ENCODE measurements at regions not wholly inside any gene's neighbourhood (a gene's known extent, or its start where the extent isn't known, plus 50 kb on each side); places are given as distances from the start of the nearest gene placed in this dataset.

DNA sequence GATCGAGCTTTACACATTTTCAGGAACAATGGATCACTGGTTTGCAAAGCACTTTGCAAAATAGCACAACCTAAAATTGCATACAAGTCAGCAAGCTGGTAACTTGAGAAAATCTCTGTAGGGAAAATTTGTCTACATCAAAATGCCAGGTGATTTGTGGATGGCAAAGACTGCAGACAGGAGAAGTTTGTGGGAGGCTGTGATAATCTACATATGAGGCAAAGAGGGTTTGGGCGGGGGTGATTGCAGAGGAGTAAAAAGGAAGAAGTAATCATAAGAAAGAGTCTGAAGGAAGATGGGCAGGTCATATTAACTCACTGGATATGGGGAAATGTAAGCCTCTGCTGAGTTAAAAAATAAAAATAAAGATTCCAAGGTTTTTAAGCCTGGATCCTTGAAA is 166.3 kb upstream of the STXBP5 start:
- in situ Hi-C loops (cut with HindIII; ENCODE audit: extremely low pct_ligation_motif_present, low pct_unique_long_range_greater_than_20kb): no loop called here
- Histone ChIP-seq H3K9ac (ENCODE audit: insufficient read depth, low read depth, low read length) (no peak overlapping the region), H2AFZ (ENCODE audit: low read length) (no peak overlapping the region), H3K36me3 (replicated peaks in 1 of 2; ENCODE audit: control insufficient read depth in 1 of 2, insufficient read depth in 2 of 2, low read length in 2 of 2) (no peaks in the 10 kb centered on the region), H3K9me3 (ENCODE audit: low read length) (0 out of 2 replicates have a peak, but pooled peaks cover 2% of the 10 kb centered on the region), H3K4me3 (replicated peaks in 1 of 3; ENCODE audit: insufficient read depth in 1 of 3, low read depth in 2 of 3, low read length in 3 of 3) (no peak overlapping the region), H3K4me1 (ENCODE audit: insufficient read depth, low read length) (no peaks in the 10 kb centered on the region), H4K20me1 (ENCODE audit: insufficient read depth, low read length) (no peaks in the 10 kb centered on the region), H3K4me2 (ENCODE audit: low read depth, low read length) (no peak overlapping the region), H3K79me2 (ENCODE audit: insufficient read depth, low read length) (no peaks in the 10 kb centered on the region), H3K27me3 (ENCODE audit: control insufficient read depth in 1 of 2, insufficient read depth in 2 of 2, low read length in 2 of 2) (no peaks in the 10 kb centered on the region; a peak in 2 of 5 replicates), H3K27ac (ENCODE audit: extremely low read length, insufficient read depth, low read length) (no peak overlapping the region)
- BruUV-seq (replicated peaks): no TSS peak
- ATAC-seq (no peak), DNase-seq (ENCODE audit: low spot score) (no peak), FAIRE-seq (no peak)
- ChIA-PET POLR2A (no interaction called here), CTCF (ENCODE audit: low intra/inter-chr PET ratio, low total read pairs) (no interaction called here)
- intact Hi-C loops (cut with micrococcal nuclease; ENCODE audit: unreplicated experiment): no loop called here
- 0% methylated on average over 2 of the region's 2 CpGs for WGBS (ENCODE audit: low lambda C conversion rate)
- TF ChIP-seq, protein P1, sequence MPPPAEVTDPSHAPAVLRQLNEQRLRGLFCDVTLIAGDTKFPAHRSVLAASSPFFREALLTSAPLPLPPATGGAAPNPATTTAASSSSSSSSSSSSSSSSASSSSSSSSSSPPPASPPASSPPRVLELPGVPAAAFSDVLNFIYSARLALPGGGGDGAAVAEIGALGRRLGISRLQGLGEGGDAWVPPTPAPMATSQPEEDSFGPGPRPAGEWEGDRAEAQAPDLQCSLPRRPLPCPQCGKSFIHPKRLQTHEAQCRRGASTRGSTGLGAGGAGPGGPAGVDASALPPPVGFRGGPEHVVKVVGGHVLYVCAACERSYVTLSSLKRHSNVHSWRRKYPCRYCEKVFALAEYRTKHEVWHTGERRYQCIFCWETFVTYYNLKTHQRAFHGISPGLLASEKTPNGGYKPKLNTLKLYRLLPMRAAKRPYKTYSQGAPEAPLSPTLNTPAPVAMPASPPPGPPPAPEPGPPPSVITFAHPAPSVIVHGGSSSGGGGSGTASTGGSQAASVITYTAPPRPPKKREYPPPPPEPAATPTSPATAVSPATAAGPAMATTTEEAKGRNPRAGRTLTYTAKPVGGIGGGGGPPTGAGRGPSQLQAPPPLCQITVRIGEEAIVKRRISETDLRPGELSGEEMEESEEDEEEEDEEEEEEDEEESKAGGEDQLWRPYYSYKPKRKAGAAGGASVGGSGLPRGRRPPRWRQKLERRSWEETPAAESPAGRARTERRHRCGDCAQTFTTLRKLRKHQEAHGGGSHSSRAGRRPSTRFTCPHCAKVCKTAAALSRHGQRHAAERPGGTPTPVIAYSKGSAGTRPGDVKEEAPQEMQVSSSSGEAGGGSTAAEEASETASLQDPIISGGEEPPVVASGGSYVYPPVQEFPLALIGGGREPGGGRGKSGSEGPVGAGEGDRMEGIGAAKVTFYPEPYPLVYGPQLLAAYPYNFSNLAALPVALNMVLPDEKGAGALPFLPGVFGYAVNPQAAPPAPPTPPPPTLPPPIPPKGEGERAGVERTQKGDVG (CRISPR knock-in tag; IDR thresholded peaks at IDR 0.05; ENCODE audit: borderline replicate concordance): no peak
- no peak for TF ChIP-seq ZNF232 (CRISPR knock-in tag; IDR thresholded peaks at IDR 0.05; ENCODE audit: borderline replicate concordance)
- no peak for TF ChIP-seq ZNF776 (CRISPR knock-in tag; IDR thresholded peaks at IDR 0.05)
- TF ChIP-seq SRSF9 (IDR thresholded peaks at IDR 0.05; ENCODE audit: borderline replicate concordance, insufficient read depth, low read depth, low read length, poor library complexity, severe bottlenecking): no peak
- no peak for TF ChIP-seq HIVEP1 (CRISPR knock-in tag; IDR thresholded peaks at IDR 0.05)
- TF ChIP-seq NR2F2 (IDR thresholded peaks at IDR 0.05; ENCODE audit: borderline replicate concordance, low read depth): no peak
